ENCODE measurements at regions not wholly inside any gene's neighbourhood (a gene's known extent, or its start where the extent isn't known, plus 50 kb on each side); places are given as distances from the start of the nearest gene placed in this dataset.

DNA sequence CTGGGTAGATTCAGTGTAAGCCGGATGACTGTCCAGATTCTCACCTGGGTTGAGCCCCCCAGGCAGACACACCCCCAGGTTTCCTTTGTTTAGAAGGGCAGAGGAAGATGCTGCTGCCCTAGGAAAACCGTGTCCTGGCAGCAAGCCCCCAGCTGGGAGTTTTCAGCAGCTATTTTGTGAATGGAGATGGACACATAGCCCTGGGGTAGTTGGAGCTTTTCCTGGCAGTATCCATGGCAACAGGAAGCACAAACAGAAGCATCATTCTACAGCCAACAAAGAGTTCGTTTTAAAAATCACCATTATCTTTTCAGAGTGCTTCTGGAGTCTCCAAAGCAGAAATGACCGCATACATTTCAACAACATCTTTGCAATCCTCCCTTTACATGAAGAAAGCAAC, 245.5 kb downstream of the BRD1 start:
- no peak for DNase-seq

DNA sequence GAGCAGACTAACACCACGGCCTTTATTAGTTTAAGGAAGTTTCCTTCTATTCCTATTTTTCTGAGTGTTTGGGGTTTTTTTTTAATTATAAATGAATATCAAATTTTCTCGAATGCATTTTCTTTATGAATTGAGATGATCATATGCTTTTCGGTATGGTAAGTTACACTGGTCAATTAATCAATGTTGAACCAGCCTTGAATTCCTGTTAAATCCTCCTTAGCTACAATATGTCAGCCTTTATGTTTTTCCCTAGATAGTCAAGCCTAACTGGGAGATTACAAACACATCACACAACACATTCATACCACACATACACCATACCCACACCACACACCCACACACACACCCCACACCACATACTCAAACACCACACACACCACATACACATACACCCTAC, 247.6 kb downstream of the BRD1 start:
- no peak for DNase-seq

DNA sequence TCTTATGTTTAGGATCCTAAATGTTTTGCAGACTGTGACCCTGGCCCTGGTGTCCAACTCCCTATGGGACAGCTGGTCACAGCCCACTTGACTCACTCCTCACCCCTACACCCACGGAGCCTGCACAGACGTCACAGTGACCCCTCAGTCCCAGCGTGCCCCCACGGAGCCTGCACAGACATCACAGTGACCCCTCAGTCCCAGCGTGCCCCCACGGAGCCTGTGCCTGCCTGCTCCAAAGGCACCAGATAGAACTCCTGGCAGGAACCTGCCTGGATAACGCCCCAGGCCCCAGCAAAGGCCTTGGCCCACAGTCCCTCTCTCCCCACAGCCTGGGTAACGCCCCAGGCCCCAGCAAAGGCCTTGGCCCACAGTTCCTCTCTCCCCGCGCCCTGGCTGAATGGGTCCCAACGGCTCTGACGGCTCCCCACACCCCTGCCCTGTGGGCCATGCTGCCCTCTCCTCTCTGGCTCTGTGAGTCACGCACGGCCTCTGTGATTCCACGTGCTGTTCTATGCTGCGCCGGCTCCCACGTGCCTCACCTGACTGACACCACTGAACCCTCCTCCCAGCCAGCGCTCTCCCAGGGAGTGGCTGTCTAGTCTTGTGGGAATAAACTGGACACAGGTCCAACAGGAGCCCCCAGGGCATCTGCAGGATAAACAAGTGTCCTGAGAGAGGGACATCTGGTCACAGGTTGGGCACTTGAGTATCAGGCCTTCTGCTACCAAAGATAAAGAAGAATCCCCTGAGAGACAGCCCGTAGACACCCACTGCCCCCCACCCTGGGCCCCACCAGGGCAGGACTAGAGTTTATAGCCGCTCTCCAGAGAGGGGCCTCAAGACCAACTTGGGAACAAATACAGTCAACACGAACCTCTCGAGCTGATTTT, 250.3 kb downstream of the BRD1 start:
- no peak for DNase-seq

DNA sequence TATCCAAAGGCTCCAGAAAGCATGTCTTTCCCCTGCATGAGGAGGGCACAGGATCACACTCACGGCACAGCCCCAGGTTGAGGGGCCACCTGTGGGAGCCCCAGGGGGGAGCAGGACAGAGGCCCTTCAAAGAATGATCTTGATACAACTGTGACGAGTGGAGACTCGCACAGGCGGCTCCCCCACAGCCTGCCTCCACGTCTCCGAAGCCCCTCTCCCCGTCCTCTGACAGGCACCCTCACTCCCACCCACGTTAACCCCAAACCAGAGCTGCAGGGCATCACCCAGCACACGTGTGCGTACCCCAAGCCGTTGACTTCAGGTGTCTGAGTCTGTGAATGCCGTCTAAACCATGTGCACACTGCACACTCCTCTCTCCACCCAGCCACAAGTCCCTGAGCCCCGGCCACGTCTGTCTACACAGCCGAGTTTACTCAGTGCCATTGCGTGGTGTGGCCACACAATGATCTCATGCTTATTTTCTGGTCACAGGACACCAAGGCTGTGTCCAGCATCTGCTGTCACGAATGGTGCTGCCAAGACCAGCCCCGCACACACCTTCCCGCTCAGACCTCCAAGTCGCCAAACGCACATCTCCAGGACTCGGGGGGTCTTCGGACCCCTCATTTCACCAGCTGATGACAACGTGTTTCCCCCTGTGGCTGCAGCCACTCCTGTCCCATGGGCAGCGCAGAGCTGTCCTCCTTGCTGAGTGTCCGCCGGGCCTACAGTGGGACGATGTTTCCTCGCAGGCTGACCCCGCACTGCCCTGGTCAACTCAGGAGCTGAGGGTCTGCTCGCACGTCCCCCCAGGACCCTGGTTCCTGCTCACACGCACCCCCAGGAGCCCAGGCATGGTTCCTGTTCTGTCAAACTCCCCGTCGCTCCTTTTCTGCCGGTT, 251.2 kb downstream of the BRD1 start:
- DNase-seq = no peak

DNA sequence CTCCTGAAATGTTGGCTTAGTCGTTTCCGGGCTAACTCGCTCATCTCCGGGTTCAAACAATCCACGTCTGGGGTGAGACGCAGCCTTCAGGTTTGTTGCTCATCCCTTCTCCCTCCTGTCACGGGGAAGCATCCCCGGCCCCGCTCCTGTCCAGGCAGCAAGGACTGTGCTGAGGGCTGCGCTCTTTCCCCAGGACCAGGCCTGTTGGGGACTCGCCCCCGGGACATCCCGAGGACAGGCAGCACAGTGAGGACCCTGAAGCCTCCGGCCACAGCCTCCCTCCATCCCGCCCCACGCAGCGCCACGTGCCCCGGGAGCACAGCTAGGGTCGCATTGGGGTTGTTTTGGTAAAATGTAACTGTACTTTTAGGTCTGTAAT, 252.0 kb downstream of the BRD1 start:
- no peak for DNase-seq

DNA sequence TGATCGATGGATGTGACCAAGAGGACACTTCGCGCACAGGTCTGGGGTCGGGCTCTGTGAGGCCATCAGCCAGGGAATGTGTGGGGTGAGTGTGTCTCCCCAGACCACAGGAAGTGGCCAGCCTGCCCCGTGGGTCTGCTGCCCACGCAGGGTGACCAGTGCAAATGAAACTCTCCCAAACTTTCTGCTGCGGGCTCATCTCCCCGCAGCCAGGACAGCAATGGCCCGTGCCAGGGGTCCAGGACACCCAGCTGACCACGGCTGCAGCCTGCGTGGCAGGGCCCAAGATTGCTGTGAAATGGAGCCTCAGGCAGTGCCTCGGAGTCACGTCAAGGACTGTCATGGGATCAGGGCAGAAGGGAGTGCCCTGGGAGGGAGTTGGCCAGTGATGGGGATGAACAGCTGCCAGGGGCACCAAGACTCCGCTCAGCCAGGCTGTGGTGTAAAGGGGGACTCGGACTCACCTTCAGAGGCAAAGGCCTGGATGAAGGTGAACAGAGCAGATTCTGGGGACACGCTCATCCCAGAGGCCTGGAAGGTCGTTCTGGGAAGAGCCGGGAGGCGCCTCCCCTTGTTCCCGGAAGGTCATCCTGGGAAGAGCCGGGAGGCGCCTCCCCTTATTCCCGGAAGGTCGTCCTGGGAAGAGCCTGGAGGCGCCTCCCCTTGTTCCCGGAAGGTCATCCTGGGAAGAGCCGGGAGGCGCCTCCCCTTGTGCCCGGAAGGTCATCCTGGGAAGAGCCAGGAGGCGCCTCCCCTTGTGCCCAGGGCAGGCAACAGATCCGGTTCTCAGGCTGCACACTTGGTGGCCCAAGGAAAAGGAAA, 252.6 kb downstream of the BRD1 start:
- no peak for DNase-seq

DNA sequence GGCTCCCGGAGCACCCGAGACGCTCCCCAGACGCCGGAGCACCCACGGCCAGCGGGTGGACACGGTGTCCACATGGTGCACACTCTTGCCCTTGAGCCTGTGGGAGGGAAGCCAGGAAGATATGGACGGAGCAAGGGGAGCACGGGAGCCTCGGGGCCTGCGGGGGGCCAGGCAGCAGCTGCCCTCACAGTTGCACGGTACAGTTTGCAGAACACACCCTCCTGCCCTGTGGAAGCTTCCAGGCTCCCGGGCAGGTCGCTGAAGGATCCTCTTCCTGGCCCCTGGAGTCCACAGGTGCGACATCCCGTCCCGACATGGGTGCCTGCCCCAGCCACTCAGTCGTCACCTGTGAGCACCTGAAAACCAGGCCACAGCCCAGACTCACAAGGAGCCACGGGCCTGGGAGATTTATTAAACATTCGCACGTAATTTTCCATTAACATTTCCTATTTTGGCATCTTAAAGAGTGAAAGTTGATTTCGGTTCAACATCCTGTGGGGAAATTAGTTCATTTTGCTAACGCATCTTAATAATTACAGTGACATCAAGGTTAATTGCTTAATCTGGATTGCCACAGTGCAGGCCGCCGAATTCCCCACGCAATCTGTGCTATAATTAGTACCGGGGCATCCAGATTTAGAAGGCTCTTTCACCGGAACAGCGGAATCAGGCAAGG, 253.3 kb downstream of the BRD1 start:
- DNase-seq = no peak

DNA sequence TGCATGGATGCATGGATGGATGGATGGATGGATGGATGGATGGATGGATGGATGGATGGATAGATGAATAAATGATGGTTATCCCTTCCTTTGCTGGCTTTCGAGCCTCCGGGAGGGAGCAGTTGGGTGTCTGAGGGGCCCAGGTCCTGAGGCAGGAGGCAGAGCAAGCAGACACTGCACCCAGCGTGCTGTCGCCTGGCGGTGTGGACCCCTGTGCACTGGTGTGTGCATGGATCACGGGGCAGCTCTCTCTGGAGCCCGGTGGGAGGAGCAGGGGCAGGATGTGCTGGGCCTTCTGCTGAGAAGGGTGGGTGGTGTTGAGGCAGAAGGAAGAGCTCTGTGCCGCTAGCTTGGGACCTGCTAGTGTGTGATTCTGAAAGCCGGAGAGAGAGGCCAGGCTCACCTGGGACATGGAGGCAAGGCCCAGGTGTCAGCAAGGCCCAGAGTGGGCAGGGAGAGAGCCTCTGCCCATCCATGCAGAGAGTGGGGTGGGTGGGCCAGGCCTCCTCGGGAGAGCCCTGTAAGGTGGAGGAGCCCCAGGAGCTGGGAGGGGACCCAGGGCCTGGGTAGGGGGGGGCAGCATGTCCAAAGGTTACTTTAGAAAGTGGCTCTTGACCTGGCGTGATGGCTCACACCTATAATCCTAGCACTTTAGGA, 254.4 kb downstream of the BRD1 start:
- DNase-seq = no peak

DNA sequence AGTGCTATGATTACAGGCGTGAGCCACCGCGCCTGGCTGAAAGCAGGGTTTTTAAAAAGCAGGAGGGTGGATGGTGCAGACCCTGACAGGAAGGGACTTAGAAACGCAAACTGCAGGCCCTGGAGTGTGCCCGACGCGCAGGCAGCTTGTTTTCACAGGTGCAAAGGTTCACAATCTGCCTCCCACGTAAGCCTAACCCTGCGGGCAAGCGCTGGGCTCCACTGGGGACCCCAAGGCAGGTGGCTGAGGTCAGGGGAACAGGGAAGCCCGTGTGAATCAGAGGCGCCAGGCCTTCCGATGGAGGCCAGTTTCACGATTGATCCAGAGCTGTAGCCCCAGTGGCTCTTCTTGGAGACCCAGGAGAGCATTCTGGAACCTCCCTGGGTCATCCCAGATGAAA, 256.3 kb downstream of the BRD1 start:
- DNase-seq = no peak

DNA sequence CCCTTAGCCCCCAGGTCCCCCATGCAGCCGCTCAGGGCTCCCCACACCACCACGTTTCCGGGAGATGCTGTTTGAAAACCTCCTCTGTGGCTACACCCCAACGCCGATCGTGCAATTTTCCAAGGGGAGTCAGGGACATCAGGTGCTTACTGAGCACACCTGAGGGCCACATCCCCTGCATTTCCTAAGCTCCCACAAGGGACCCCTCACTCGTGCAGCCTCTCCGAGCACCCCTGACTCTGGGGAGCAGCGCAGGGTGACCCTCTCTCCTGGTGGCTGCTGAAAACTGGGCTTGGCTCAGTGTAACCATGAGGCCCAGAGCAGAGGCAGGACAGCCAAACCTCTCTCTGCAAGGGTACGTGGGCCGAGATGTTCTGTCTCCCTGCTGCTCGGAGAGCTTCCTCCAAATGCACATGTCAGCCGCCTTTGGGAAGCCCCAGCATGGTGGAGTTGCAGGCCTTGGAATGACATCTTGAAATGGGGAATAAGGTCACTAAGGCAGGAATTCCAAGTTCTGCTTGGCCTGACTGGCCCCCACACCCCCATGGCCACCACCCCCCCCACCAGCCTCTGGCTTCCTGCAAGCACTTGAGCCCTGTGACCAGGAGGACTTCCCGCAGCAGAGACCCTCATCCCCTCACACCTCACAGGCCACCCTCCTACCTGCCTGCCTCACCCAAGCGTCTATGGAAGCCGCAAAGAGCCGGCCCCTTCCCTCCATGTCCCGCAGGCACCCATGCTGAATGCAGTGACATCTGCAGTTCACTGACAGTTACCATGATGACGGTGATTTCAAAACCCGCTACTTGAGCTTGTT, 257.4 kb downstream of the BRD1 start:
- DNase-seq = no peak

DNA sequence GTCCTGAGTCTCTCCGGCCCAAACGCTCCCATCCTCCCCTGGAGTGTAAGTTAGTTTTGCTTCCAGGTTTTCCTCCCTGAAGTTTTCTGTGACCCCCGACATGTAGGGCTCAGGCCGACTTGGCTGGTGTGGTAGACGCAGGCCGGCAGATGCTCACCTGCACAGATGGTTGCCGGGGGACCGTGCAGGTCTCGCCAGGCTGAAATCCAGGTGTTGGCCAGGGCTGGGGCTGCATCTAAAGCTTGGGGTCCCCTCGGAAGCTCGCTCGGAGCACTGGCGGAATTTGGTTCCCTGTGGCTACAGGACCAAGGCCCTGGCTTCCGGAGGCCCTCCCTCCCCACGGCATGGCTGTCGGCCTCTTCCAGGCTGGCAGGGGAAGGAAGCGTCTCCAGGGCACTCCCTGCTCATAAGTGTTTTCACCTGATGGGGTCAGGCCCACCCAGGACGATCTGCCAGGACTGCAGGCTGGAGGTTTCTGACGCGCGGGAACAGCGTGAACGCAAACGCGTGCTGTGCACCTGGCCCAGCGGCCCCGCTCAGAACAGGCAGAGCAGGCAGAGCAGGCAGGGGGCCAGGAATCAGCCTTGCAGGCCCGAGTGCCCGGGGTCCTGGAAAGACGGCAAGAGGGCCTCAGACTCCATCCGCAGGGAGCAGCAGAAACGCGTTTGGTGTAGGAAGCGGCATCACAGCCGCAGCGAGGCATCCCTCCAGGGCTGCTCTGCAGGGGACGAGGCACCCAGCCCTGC, 258.2 kb downstream of the BRD1 start:
- DNase-seq = no peak

DNA sequence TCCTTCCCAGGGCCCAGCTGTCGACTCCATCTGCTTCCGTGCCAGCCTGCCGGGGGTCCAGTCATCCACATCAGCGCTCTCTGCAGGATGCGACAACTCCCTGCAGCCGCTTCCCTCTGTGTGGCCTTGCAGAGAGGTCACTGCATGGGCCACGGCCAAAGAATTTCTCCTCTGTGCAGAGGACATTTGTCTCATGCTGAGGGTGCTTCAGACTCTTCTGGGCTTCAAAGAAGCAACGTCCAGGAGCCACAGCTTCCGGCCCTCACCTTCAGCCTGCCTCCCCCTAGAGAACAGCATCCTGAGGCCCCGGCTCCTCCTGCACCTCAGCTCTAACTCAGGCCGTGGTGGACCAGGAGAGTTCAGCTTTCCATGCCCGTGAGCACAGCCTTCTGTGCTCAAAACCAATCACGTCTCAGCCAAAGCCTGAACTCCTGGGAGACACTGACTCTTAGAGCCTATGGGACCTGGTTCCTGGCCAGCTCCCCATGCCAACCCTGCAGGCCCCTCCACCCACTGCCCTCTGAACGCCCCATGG, 258.9 kb downstream of the BRD1 start:
- DNase-seq = no peak

DNA sequence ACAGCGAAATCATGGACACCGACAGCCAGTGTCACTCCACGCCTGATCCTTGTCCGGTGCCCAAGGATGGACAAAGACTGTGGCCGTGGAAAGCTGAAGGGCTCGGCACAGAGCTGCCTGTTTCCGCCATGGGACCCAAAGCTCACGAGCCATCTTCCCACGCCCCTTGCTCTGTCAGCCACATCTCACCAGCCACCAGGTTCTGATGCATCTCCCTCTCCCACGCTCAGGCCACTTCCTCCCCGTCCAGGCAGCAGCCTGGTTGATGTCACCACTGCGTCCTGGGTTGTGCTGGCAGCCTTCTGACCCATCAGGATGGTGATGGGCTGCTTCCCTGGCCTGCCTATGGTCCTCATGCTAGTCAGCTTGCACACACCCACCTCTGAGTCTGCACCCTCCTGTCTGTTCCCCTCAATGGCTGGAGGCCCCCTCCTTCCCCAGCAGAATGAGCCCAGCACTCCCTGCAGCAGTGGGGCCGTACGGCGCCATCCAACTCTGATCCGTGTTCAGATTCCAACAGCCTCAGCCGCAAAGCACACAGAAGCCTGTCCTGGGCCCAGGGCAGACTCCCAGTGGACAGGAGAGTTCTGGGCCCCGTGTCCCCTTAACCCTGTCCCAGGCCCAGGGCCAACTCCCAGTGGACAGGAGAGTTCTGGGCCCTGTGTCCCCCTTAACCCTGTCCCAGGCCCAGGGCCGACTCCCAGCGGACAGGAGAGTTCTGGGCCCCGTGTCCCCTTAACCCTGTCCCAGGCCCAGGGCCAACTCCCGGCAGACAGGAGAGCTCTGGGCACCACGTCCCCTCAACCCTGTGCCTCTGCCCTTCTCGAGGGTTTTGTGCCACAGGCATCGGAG, 259.5 kb downstream of the BRD1 start:
- no peak for DNase-seq

DNA sequence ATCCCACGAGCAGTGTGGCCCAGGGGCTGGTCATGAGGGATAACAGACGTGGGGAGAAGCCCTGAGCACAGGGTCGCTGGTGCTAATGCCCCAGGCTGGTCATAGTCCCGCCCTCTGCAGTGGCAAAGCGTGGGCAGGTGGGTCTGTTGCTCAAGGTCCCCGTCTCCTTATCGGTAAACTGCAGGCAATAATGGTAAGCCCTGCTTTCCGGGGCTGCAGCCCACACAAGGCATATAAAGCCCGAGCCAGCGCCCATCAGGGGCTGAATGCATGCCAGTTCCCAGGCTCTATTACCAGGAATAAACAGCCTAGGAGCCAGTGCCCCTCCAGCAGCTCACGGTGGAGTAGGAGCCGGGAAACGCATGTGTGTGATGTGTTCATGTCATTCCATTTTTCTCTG, 261.0 kb downstream of the BRD1 start:
- DNase-seq = no peak

DNA sequence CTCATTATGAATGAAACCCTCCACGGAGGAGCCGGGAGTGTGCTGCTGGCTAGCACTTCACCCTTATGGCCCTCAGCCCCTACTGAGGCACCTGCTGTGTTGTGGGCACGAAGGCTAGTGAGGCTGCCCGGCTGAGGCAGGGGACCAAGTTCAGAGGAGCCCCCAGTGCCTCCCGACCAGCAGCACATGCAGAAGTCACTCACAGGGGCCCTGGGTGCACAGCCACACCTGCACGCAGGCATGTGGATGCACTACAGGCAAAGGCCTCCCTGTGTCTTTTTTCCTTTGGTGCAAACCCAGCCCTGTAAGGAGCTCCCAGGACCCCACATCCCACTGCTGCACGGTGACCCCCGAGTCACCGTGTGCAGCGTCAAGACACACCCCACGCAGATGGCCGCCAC, 261.5 kb downstream of the BRD1 start:
- no peak for DNase-seq

DNA sequence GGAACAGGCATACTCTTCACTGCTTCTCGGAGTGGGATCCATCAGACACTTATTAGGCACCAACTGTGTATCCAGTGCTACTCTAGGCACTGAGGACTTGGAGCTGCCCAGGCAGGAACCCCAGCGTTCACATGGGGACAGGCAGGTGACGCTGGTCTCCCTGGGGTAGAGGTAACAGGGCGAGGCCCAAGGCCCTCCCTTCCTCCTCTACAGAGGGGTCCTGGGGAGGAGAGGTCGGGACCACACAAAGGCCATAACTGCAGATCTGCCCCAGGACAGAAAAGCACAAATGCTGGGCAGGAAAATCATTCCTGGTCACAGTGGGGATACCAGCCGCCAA, 262.2 kb downstream of the BRD1 start:
- no peak for DNase-seq

DNA sequence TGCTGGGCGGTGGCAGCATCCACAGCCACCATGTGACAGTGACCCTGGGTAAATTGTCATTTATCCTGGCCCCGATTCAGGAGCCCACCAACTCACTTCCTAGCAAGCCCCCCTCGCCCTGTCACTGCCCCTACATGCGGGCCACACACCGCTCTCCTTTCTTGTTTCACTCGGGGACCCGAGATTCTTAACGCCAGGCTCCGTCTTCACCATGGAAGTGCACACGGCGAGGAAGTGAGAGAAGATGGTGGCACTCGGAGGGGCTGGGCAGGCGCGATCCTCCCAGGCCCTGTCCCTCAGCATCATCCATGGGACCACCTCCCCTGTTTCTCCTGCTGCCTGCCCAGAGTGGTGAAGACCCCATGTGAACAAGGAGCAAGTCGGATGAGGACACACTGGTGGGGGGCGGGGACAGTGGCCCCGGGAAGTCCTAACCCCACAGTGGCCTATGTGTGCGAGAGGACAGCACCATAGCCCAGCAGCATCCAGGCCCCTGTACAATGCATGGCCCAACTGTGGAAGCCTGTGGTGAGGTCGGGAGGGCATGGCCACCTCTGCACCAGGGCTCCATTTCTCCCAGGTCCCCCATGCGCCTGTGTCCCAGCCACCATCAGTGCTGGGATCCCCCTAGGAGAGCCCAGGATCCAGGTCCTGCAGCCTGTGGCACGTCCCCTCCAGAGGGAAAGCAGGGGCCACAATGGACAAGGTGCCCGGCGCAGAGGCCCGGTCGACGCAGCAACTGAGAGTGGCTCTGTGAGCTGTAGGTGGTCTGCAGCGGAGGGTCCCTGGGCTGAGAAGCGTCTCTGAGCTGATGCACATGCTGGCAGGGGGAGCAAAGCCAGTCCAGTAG, 262.8 kb downstream of the BRD1 start:
- DNase-seq = no peak

DNA sequence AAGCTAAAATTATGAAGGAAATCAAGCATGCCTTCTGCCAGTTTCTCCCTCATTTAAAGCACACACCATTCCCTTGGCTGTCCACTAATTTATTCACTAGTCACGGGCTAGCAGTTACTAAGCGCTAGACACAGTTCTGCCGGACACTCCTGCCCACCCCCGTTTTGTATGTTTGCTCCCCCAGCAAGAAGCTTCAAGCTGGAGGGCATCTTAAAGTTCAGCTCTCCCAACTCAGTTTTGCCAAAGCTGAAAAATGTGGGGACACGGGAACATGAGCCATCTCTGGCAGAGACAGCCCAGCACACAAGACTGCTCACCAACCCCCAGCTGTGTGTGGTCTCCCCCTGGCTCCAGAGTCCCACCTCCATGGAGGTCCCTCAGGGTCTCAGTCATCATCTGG, 263.6 kb downstream of the BRD1 start:
- no peak for DNase-seq

All from activated CD4-positive, alpha-beta T cell treated with anti-CD3 and anti-CD28 coated beads for 1 hour (primary cell).